ENCODE measurements at regions not wholly inside any gene's neighbourhood (a gene's known extent, or its start where the extent isn't known, plus 50 kb on each side); places are given as distances from the start of the nearest gene placed in this dataset.

- no peak for TF ChIP-seq CTCF (conservative IDR thresholded peaks at IDR 0.05; ENCODE audit: low read depth, low read length)
- TF ChIP-seq EZH2 (IDR thresholded peaks at IDR 0.05; ENCODE audit: low read length, unreplicated experiment), result no peak
- no peak for TF ChIP-seq EZH2phosphoT487 (IDR thresholded peaks at IDR 0.05; ENCODE audit: borderline replicate concordance, low read length)
Measured at GRCh38 chr6:2351807-2352431, 106.5 kb upstream of the GMDS start.

All from PC-3 (cell line).